ENCODE measurements at regions not wholly inside any gene's neighbourhood (a gene's known extent, or its start where the extent isn't known, plus 50 kb on each side); places are given as distances from the start of the nearest gene placed in this dataset.

- TF ChIP-seq MXI1 (IDR thresholded peaks at IDR 0.05; ENCODE audit: low read depth, low read length) (no peak), MAX (IDR thresholded peaks at IDR 0.05; ENCODE audit: low read depth) (no peak), ELF1 (IDR thresholded peaks at IDR 0.05) (no peak), CTCF (IDR thresholded peaks at IDR 0.05) (no peak), USF1 (IDR thresholded peaks at IDR 0.05; ENCODE audit: borderline replicate concordance, low read depth) (no peak), RAD21 (IDR thresholded peaks at IDR 0.05; ENCODE audit: low read length) (no peak), POLR2AphosphoS5 (IDR thresholded peaks at IDR 0.05; ENCODE audit: low read depth, low read length) (no peak), TAF1 (IDR thresholded peaks at IDR 0.05; ENCODE audit: borderline replicate concordance, low read depth, low read length) (no peak), ZBTB33 (IDR thresholded peaks at IDR 0.05; ENCODE audit: borderline replicate concordance, low read depth) (no peak)
Observed at GRCh38 chr13:79245937-79246577, 160.0 kb downstream of the RBM26 start.

Data from SK-N-SH (cell line).